Liver (tissue), 8 donors: ENCODE measurements at regions not wholly inside any gene's neighbourhood (a gene's known extent, or its start where the extent isn't known, plus 50 kb on each side); places are given as distances from the start of the nearest gene placed in this dataset.
A peak's percentile ranks its signal among the peaks of the same experiment; 100 is the strongest.

ENCODE experiments used
- DNase-seq: peaks from one replicate; pipeline ENCODE4 v3.0.0-alpha.2; 2017; ENCODE audit warnings: low spot score
- H3K27ac ChIP-seq, 2 donors: one replicate each; pipeline ENCODE4 v1.7.0; 2013; ENCODE audit warnings: inconsistent platforms in 2 of 2, low read length in 2 of 2, control low read depth in 1 of 2, low read depth in 1 of 2, mild to moderate bottlenecking in 1 of 2
- H3K27me3 ChIP-seq, 4 donors: one replicate each; pipeline versions ENCODE4 v1.6.1 to v1.7.0; 2013; ENCODE audit warnings: low read length in 3 of 4, inconsistent platforms in 1 of 4, mild to moderate bottlenecking in 1 of 4, moderate library complexity in 1 of 4; ENCODE audit not compliant: control insufficient read depth in 4 of 4, insufficient read depth in 4 of 4
- H3K36me3 ChIP-seq, 4 donors: one replicate each; pipeline versions ENCODE4 v1.6.1 to v1.7.0; 2013; ENCODE audit warnings: low read length in 3 of 4, mild to moderate bottlenecking in 3 of 4, low read depth in 1 of 4, moderate library complexity in 1 of 4; ENCODE audit not compliant: control insufficient read depth in 4 of 4, insufficient read depth in 3 of 4
- H3K4me1 ChIP-seq, 4 donors: one replicate each; pipeline versions ENCODE4 v1.6.1 to v1.7.0; 2013; ENCODE audit warnings: low read length in 3 of 4, mild to moderate bottlenecking in 3 of 4, moderate library complexity in 1 of 4; ENCODE audit not compliant: control insufficient read depth in 4 of 4, insufficient read depth in 4 of 4
- H3K4me3 ChIP-seq, 3 donors: one replicate each; pipeline versions ENCODE4 v1.6.1 to v1.7.0; 2013; ENCODE audit warnings: low read length in 3 of 3, control low read depth in 1 of 3, low read depth in 1 of 3, mild to moderate bottlenecking in 1 of 3
- H3K9ac ChIP-seq, 2 donors: one replicate each; pipeline ENCODE4 v1.7.0; 2013; ENCODE audit warnings: low read length in 2 of 2, mild to moderate bottlenecking in 2 of 2, moderate library complexity in 2 of 2, control low read depth in 1 of 2, low read depth in 1 of 2
- H3K9me3 ChIP-seq, 4 donors: one replicate each; pipeline versions ENCODE4 v1.6.1 to v1.7.0; 2013; ENCODE audit warnings: low read length in 3 of 4; ENCODE audit not compliant: control insufficient read depth in 4 of 4
- EGR1 ChIP-seq, 2 donors: IDR thresholded peaks; 2 replicates each; pipeline ENCODE4 v1.6.1; 2016 to 2018; ENCODE audit warnings: antibody characterized with exemption in 2 of 2, low read depth in 2 of 2
- FOXA1 ChIP-seq: IDR thresholded peaks from 2 replicates; pipeline ENCODE4 v1.6.1; 2016; ENCODE audit warnings: antibody characterized with exemption
- FOXA2 ChIP-seq: IDR thresholded peaks from 2 replicates; pipeline ENCODE4 v1.6.1; 2016; ENCODE audit warnings: antibody characterized with exemption
- GABPA ChIP-seq, 2 donors: IDR thresholded peaks in 1 of 2; conservative IDR thresholded peaks in 1 of 2; 2 replicates each; pipeline ENCODE4 v1.6.1; 2016; ENCODE audit warnings: antibody characterized with exemption in 2 of 2, mild to moderate bottlenecking in 1 of 2, moderate library complexity in 1 of 2
- HNF4A ChIP-seq, 2 donors: conservative IDR thresholded peaks; 2 replicates each; pipeline ENCODE4 v1.6.1; 2016; ENCODE audit warnings: antibody characterized with exemption in 2 of 2, mild to moderate bottlenecking in 2 of 2
- HNF4G ChIP-seq: IDR thresholded peaks from 2 replicates; pipeline ENCODE4 v1.6.1; 2016; ENCODE audit warnings: antibody characterized with exemption
- JUND ChIP-seq, 2 donors: IDR thresholded peaks; 2 replicates each; pipeline ENCODE4 v1.6.1; 2016; ENCODE audit warnings: antibody characterized with exemption in 2 of 2
- NR2F2 ChIP-seq: IDR thresholded peaks from 2 replicates; pipeline ENCODE4 v1.6.1; 2016; ENCODE audit warnings: antibody characterized with exemption
- RAD21 ChIP-seq, 2 donors: IDR thresholded peaks; 2 replicates each; pipeline ENCODE4 v1.6.1; 2016; ENCODE audit warnings: antibody characterized with exemption in 2 of 2, mild to moderate bottlenecking in 2 of 2
- RXRA ChIP-seq, 2 donors: IDR thresholded peaks; 2 replicates each; pipeline ENCODE4 v1.6.1; 2017 to 2018; ENCODE audit warnings: antibody characterized with exemption in 2 of 2, mild to moderate bottlenecking in 1 of 2
- SP1 ChIP-seq: IDR thresholded peaks from 2 replicates; pipeline ENCODE4 v1.6.1; 2018; ENCODE audit warnings: antibody characterized with exemption, mild to moderate bottlenecking
- TAF1 ChIP-seq: conservative IDR thresholded peaks from 2 replicates; pipeline ENCODE4 v1.6.1; 2016; ENCODE audit warnings: antibody characterized with exemption, mild to moderate bottlenecking
- YY1 ChIP-seq: IDR thresholded peaks from 2 replicates; pipeline ENCODE4 v1.6.1; 2016; ENCODE audit warnings: antibody characterized with exemption, mild to moderate bottlenecking
- WGBS: extraction: QIAGEN DNeasy Blood & Tissue Kit; methylation state at CpG from one replicate; pipeline ENCODE4 v1.1.7; 2013; 5-methylcytosine and 5-hydroxymethylcytosine counted together
- TF ChIP-seq, protein P1 (sequence below): IDR thresholded peaks from 2 replicates; pipeline ENCODE4 v1.6.1; 2016; ENCODE audit warnings: antibody characterized with exemption
- TF ChIP-seq, protein P2 (sequence below): IDR thresholded peaks from 2 replicates; pipeline ENCODE4 v1.6.1; 2016; ENCODE audit warnings: antibody characterized with exemption, mild to moderate bottlenecking
- TF ChIP-seq, protein P3 (sequence below): fragments of 150-350 bp; IDR thresholded peaks from 2 replicates; pipeline ENCODE4 v1.5.1; 2017; ENCODE audit warnings: improper control_type of control experiment, low read depth, low read length; ENCODE audit not compliant: missing input control
- TF ChIP-seq, protein P4 (sequence below): IDR thresholded peaks from 2 replicates; pipeline ENCODE4 v1.6.1; 2016; ENCODE audit warnings: antibody characterized with exemption
- TF ChIP-seq, protein P5 (sequence below): IDR thresholded peaks from 2 replicates; pipeline ENCODE4 v1.6.1; 2016; ENCODE audit warnings: antibody characterized with exemption
- donor health status: healthy.
- donor health status: healthy.
- donor health status: healthy.
- donor health status: healthy.
- donor health status: healthy.

DNA sequence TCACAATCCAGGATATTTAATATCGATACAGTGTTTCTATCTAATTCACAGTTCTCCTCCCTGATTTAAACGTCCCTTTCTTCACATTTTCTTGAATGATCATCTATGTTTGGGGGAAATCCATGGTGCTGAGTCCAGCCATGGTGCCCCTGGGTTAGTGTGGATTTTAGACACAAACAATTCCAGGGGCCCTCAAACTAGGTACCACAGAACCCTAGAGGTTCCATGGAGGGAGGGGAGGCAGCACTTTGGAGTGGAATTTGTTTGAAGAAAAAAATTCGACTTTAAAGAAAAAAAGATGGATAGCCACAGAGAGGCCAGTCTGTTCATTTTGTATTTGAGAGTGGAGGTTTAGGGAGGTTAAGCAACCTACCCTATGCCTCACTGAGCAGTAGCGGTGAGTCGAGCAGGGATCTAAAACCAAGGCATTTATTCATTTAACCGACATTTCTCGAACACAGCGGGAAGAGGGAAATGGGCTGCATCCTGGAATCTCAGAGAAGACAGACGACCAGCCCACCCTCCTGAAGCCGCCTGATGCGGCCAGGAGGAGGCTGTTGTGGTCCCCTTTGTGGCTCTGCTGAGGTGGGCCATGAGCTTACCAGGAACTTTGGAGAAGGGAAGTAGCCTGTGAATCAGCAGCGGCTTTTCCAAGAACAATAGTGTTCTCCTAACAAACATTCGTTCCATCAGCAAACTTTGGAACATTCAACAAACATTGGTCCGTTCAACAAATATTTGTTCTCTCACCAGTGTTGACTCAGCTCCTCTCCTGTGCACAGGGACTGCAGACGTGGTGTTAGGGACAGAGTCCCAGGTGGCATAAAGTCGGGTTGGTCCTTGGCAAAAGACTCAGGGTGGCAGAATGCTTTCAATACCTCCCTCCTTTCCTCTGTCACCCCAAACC, 103.5 kb upstream of the ZBTB40 start:
- DNase-seq, result no peak
- H3K27me3 ChIP-seq, result peaks cover 0 to 6% (median 3%) of the 10 kb centered on the region in 4 donors
- no peak overlapping the region for H3K9ac ChIP-seq
- 29% methylated on average over 16 of the region's 16 CpGs for WGBS
- peak overlapping the region; percentile 68 to 74 for H3K27ac ChIP-seq
- H3K36me3 ChIP-seq, result no peaks in the 10 kb centered on the region
- no peak overlapping the region for H3K4me3 ChIP-seq
- TF ChIP-seq EGR1 (IDR thresholded peaks at IDR 0.05; ENCODE audit: low read depth in 2 of 2) (peak in 1 of 2 donors; percentile 81), YY1 (peak; percentile 65), NR2F2 (no peak), GABPA (IDR thresholded peaks at IDR 0.05 in 1 of 2, conservative IDR thresholded peaks at IDR 0.05 in 1 of 2) (peak in 1 of 2 donors; percentile 41), FOXA2 (peak; percentile 99), HNF4A (conservative IDR thresholded peaks at IDR 0.05) (peak; percentile 77 to 90), SP1 (peak; percentile 77), FOXA1 (peak; percentile 98), JUND (IDR thresholded peaks at IDR 0.05) (peak in 1 of 2 donors; percentile 86), TAF1 (no peak), RAD21 (IDR thresholded peaks at IDR 0.05) (peak; percentile 42 to 52), RXRA (IDR thresholded peaks at IDR 0.05) (peak; percentile 50 to 93), HNF4G (peak; percentile 35)
- TF ChIP-seq, protein P1, sequence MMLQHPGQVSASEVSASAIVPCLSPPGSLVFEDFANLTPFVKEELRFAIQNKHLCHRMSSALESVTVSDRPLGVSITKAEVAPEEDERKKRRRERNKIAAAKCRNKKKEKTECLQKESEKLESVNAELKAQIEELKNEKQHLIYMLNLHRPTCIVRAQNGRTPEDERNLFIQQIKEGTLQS, result no peak
- TF ChIP-seq, protein P2, sequence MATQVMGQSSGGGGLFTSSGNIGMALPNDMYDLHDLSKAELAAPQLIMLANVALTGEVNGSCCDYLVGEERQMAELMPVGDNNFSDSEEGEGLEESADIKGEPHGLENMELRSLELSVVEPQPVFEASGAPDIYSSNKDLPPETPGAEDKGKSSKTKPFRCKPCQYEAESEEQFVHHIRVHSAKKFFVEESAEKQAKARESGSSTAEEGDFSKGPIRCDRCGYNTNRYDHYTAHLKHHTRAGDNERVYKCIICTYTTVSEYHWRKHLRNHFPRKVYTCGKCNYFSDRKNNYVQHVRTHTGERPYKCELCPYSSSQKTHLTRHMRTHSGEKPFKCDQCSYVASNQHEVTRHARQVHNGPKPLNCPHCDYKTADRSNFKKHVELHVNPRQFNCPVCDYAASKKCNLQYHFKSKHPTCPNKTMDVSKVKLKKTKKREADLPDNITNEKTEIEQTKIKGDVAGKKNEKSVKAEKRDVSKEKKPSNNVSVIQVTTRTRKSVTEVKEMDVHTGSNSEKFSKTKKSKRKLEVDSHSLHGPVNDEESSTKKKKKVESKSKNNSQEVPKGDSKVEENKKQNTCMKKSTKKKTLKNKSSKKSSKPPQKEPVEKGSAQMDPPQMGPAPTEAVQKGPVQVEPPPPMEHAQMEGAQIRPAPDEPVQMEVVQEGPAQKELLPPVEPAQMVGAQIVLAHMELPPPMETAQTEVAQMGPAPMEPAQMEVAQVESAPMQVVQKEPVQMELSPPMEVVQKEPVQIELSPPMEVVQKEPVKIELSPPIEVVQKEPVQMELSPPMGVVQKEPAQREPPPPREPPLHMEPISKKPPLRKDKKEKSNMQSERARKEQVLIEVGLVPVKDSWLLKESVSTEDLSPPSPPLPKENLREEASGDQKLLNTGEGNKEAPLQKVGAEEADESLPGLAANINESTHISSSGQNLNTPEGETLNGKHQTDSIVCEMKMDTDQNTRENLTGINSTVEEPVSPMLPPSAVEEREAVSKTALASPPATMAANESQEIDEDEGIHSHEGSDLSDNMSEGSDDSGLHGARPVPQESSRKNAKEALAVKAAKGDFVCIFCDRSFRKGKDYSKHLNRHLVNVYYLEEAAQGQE, result peak; percentile 71
- TF ChIP-seq, protein P3, sequence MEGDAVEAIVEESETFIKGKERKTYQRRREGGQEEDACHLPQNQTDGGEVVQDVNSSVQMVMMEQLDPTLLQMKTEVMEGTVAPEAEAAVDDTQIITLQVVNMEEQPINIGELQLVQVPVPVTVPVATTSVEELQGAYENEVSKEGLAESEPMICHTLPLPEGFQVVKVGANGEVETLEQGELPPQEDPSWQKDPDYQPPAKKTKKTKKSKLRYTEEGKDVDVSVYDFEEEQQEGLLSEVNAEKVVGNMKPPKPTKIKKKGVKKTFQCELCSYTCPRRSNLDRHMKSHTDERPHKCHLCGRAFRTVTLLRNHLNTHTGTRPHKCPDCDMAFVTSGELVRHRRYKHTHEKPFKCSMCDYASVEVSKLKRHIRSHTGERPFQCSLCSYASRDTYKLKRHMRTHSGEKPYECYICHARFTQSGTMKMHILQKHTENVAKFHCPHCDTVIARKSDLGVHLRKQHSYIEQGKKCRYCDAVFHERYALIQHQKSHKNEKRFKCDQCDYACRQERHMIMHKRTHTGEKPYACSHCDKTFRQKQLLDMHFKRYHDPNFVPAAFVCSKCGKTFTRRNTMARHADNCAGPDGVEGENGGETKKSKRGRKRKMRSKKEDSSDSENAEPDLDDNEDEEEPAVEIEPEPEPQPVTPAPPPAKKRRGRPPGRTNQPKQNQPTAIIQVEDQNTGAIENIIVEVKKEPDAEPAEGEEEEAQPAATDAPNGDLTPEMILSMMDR, result no peak
- TF ChIP-seq, protein P4, sequence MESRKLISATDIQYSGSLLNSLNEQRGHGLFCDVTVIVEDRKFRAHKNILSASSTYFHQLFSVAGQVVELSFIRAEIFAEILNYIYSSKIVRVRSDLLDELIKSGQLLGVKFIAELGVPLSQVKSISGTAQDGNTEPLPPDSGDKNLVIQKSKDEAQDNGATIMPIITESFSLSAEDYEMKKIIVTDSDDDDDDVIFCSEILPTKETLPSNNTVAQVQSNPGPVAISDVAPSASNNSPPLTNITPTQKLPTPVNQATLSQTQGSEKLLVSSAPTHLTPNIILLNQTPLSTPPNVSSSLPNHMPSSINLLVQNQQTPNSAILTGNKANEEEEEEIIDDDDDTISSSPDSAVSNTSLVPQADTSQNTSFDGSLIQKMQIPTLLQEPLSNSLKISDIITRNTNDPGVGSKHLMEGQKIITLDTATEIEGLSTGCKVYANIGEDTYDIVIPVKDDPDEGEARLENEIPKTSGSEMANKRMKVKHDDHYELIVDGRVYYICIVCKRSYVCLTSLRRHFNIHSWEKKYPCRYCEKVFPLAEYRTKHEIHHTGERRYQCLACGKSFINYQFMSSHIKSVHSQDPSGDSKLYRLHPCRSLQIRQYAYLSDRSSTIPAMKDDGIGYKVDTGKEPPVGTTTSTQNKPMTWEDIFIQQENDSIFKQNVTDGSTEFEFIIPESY, result no peak
- TF ChIP-seq, protein P5, sequence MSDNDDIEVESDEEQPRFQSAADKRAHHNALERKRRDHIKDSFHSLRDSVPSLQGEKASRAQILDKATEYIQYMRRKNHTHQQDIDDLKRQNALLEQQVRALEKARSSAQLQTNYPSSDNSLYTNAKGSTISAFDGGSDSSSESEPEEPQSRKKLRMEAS, result peak; percentile 87
- peaks cover 2 to 33% (median 28%) of the 10 kb centered on the region in 4 donors for H3K4me1 ChIP-seq
- no peaks in the 10 kb centered on the region for H3K9me3 ChIP-seq
